ENCODE measurements at regions not wholly inside any gene's neighbourhood (a gene's known extent, or its start where the extent isn't known, plus 50 kb on each side); places are given as distances from the start of the nearest gene placed in this dataset.

- Mint-ChIP-seq H3K9me3 (peaks cover 0 to 4% (median 0%) of the 10 kb centered on the region in 7 donors), H3K4me3 (no peak overlapping the region)
Measured at GRCh38 chr2:217186668-217187159, 326.9 kb upstream of the TNP1 start.

GRCh38 chr2:217186152-217186551, 326.3 kb upstream of the TNP1 start:
- H3K4me2 ChIP-seq (replicated peaks; ENCODE audit: extremely low read depth, low read length, poor library complexity, severe bottlenecking), result no peak overlapping the region
- 98% methylated on average over 5 of the region's 6 CpGs for WGBS (ENCODE audit: insufficient coverage)
- H3K4me3 ChIP-seq (replicated peaks in 1 of 3; ENCODE audit: low read depth in 2 of 3, low read length in 3 of 3), result no peak overlapping the region
- H4K20me1 ChIP-seq (ENCODE audit: insufficient read depth, low read length), result no peaks in the 10 kb centered on the region
- no peaks in the 10 kb centered on the region for H3K36me3 ChIP-seq (replicated peaks in 1 of 2; ENCODE audit: control insufficient read depth in 1 of 2, insufficient read depth in 2 of 2, low read length in 2 of 2)
- Mint-ChIP-seq H3K4me1 (no peaks in the 10 kb centered on the region), H3K27me3 (ENCODE audit: low read depth in 3 of 3) (peaks cover 7 to 38% (median 32%) of the 10 kb centered on the region in 3 donors), H3K9me3 (peaks cover 0 to 4% (median 0%) of the 10 kb centered on the region in 7 donors), H3K4me3 (no peak overlapping the region), H3K27ac (no peak overlapping the region), H3K36me3 (no peaks in the 10 kb centered on the region)
- no peak overlapping the region for H3K9ac ChIP-seq (ENCODE audit: insufficient read depth, low read length, poor library complexity, severe bottlenecking)
- intact Hi-C loops (cut with micrococcal nuclease), result no loop called here
- H2AFZ ChIP-seq (ENCODE audit: insufficient read depth, low read depth, low read length, poor library complexity, severe bottlenecking), result no peak overlapping the region
- TF ChIP-seq, protein P1, sequence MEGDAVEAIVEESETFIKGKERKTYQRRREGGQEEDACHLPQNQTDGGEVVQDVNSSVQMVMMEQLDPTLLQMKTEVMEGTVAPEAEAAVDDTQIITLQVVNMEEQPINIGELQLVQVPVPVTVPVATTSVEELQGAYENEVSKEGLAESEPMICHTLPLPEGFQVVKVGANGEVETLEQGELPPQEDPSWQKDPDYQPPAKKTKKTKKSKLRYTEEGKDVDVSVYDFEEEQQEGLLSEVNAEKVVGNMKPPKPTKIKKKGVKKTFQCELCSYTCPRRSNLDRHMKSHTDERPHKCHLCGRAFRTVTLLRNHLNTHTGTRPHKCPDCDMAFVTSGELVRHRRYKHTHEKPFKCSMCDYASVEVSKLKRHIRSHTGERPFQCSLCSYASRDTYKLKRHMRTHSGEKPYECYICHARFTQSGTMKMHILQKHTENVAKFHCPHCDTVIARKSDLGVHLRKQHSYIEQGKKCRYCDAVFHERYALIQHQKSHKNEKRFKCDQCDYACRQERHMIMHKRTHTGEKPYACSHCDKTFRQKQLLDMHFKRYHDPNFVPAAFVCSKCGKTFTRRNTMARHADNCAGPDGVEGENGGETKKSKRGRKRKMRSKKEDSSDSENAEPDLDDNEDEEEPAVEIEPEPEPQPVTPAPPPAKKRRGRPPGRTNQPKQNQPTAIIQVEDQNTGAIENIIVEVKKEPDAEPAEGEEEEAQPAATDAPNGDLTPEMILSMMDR (IDR thresholded peaks at IDR 0.05), result no peak
- peaks cover 25 to 29% of the 10 kb centered on the region in 2 donors for H3K27me3 ChIP-seq (ENCODE audit: control insufficient read depth in 2 of 2, insufficient read depth in 2 of 2, low read length in 2 of 2)
- H3K9me3 ChIP-seq (replicated peaks in 1 of 2; ENCODE audit: control insufficient read depth in 1 of 2, insufficient read depth in 1 of 2, low read length in 2 of 2), result no peaks in the 10 kb centered on the region
- no peak overlapping the region for H3K27ac ChIP-seq (ENCODE audit: low read depth in 1 of 2, low read length in 2 of 2)
- DNase-seq, result no peak
- H3K4me1 ChIP-seq (ENCODE audit: control insufficient read depth in 1 of 2, insufficient read depth in 2 of 2, low read length in 2 of 2), result no peaks in the 10 kb centered on the region
- no peaks in the 10 kb centered on the region for H3K79me2 ChIP-seq (ENCODE audit: insufficient read depth, low read length)

More at GRCh38 chr2:217186668-217187159, 326.9 kb upstream of the TNP1 start:
- no peaks in the 10 kb centered on the region for H3K36me3 Mint-ChIP-seq
- no peak overlapping the region for H3K4me2 ChIP-seq (replicated peaks; ENCODE audit: extremely low read depth, low read length, poor library complexity, severe bottlenecking)
- intact Hi-C loops (cut with micrococcal nuclease), result no loop called here
- no peak overlapping the region for H2AFZ ChIP-seq (ENCODE audit: insufficient read depth, low read depth, low read length, poor library complexity, severe bottlenecking)
- peaks cover 26 to 34% of the 10 kb centered on the region in 2 donors for H3K27me3 ChIP-seq (ENCODE audit: control insufficient read depth in 2 of 2, insufficient read depth in 2 of 2, low read length in 2 of 2)
- peak overlapping the region in 1 of 7 donors; percentile 29 for H3K27ac Mint-ChIP-seq
- no peaks in the 10 kb centered on the region for H3K4me1 Mint-ChIP-seq
- H3K27ac ChIP-seq (ENCODE audit: low read depth in 1 of 2, low read length in 2 of 2), result no peak overlapping the region
- no peaks in the 10 kb centered on the region for H3K79me2 ChIP-seq (ENCODE audit: insufficient read depth, low read length)
- no peak overlapping the region for H3K4me3 ChIP-seq (replicated peaks in 1 of 3; ENCODE audit: low read depth in 2 of 3, low read length in 3 of 3)
- H3K9ac ChIP-seq (ENCODE audit: insufficient read depth, low read length, poor library complexity, severe bottlenecking), result no peak overlapping the region
- H4K20me1 ChIP-seq (ENCODE audit: insufficient read depth, low read length), result no peaks in the 10 kb centered on the region
- no peaks in the 10 kb centered on the region for H3K9me3 ChIP-seq (replicated peaks in 1 of 2; ENCODE audit: control insufficient read depth in 1 of 2, insufficient read depth in 1 of 2, low read length in 2 of 2)
- TF ChIP-seq, protein P1 (IDR thresholded peaks at IDR 0.05), result no peak
- no peaks in the 10 kb centered on the region for H3K4me1 ChIP-seq (ENCODE audit: control insufficient read depth in 1 of 2, insufficient read depth in 2 of 2, low read length in 2 of 2)
- DNase-seq, result no peak
- 100% methylated on average over 1 of the region's 3 CpGs for WGBS (ENCODE audit: insufficient coverage)
- no peaks in the 10 kb centered on the region for H3K36me3 ChIP-seq (replicated peaks in 1 of 2; ENCODE audit: control insufficient read depth in 1 of 2, insufficient read depth in 2 of 2, low read length in 2 of 2)
- H3K27me3 Mint-ChIP-seq (ENCODE audit: low read depth in 3 of 3), result peaks cover 8 to 42% (median 36%) of the 10 kb centered on the region in 3 donors

Measured in CD14-positive monocyte (primary cell).